ENCODE measurements at regions not wholly inside any gene's neighbourhood (a gene's known extent, or its start where the extent isn't known, plus 50 kb on each side); places are given as distances from the start of the nearest gene placed in this dataset.

- Histone ChIP-seq H3K27me3 (ENCODE audit: control insufficient read depth in 5 of 5, insufficient read depth in 4 of 5, low read length in 5 of 5) (peaks cover 0 to 8% (median 5%) of the 10 kb centered on the region in 5 donors), H3K9ac (ENCODE audit: low read length in 5 of 5) (no peak overlapping the region), H3K4me3 (ENCODE audit: low read depth in 1 of 5, low read length in 5 of 5) (no peak overlapping the region), H3K4me1 (ENCODE audit: control insufficient read depth in 5 of 5, insufficient read depth in 5 of 5, low read length in 5 of 5) (no peaks in the 10 kb centered on the region), H3K27ac (ENCODE audit: low read depth, low read length) (no peak overlapping the region), H3K9me3 (ENCODE audit: control insufficient read depth in 5 of 5, low read length in 5 of 5) (no peaks in the 10 kb centered on the region), H3K36me3 (ENCODE audit: control insufficient read depth in 5 of 5, insufficient read depth in 5 of 5, low read length in 5 of 5) (no peaks in the 10 kb centered on the region)
Observed at GRCh38 chrX:30982467-30982866, 89.4 kb downstream of the FTHL17 start.

GRCh38 chrX:30981968-30982367, 89.9 kb downstream of the FTHL17 start:
- Histone ChIP-seq H3K9ac (ENCODE audit: low read length in 5 of 5) (no peak overlapping the region), H3K27me3 (ENCODE audit: control insufficient read depth in 5 of 5, insufficient read depth in 4 of 5, low read length in 5 of 5) (peaks cover 0 to 8% (median 6%) of the 10 kb centered on the region in 5 donors), H3K27ac (ENCODE audit: low read depth, low read length) (no peak overlapping the region), H3K36me3 (ENCODE audit: control insufficient read depth in 5 of 5, insufficient read depth in 5 of 5, low read length in 5 of 5) (no peaks in the 10 kb centered on the region), H3K4me3 (ENCODE audit: low read depth in 1 of 5, low read length in 5 of 5) (no peak overlapping the region), H3K9me3 (ENCODE audit: control insufficient read depth in 5 of 5, low read length in 5 of 5) (no peaks in the 10 kb centered on the region), H3K4me1 (ENCODE audit: control insufficient read depth in 5 of 5, insufficient read depth in 5 of 5, low read length in 5 of 5) (no peaks in the 10 kb centered on the region)

- no peaks in the 10 kb centered on the region for H3K4me1 ChIP-seq (ENCODE audit: control insufficient read depth in 5 of 5, insufficient read depth in 5 of 5, low read length in 5 of 5)
- H3K27me3 ChIP-seq (ENCODE audit: control insufficient read depth in 5 of 5, insufficient read depth in 4 of 5, low read length in 5 of 5): peaks cover 0 to 7% (median 0%) of the 10 kb centered on the region in 5 donors
- H3K4me3 ChIP-seq (ENCODE audit: low read depth in 1 of 5, low read length in 5 of 5): no peak overlapping the region
- no peak overlapping the region for H3K27ac ChIP-seq (ENCODE audit: low read depth, low read length)
- H3K36me3 ChIP-seq (ENCODE audit: control insufficient read depth in 5 of 5, insufficient read depth in 5 of 5, low read length in 5 of 5): no peaks in the 10 kb centered on the region
- H3K9me3 ChIP-seq (ENCODE audit: control insufficient read depth in 5 of 5, low read length in 5 of 5): peaks cover 0 to 2% (median 0%) of the 10 kb centered on the region in 5 donors
- no peak overlapping the region for H3K9ac ChIP-seq (ENCODE audit: low read length in 5 of 5)
Observed at GRCh38 chrX:30979271-30979670, 90.2 kb upstream of the TAB3 start.

GRCh38 chrX:30975467-30975866, 86.4 kb upstream of the TAB3 start:
- Histone ChIP-seq H3K27ac (ENCODE audit: low read depth, low read length) (no peak overlapping the region), H3K36me3 (ENCODE audit: control insufficient read depth in 5 of 5, insufficient read depth in 5 of 5, low read length in 5 of 5) (no peaks in the 10 kb centered on the region), H3K4me3 (ENCODE audit: low read depth in 1 of 5, low read length in 5 of 5) (no peak overlapping the region), H3K9me3 (ENCODE audit: control insufficient read depth in 5 of 5, low read length in 5 of 5) (peaks cover 0 to 2% (median 0%) of the 10 kb centered on the region in 5 donors), H3K4me1 (ENCODE audit: control insufficient read depth in 5 of 5, insufficient read depth in 5 of 5, low read length in 5 of 5) (peaks cover 0 to 5% (median 0%) of the 10 kb centered on the region in 5 donors), H3K9ac (ENCODE audit: low read length in 5 of 5) (no peak overlapping the region), H3K27me3 (ENCODE audit: control insufficient read depth in 5 of 5, insufficient read depth in 4 of 5, low read length in 5 of 5) (peaks cover 0 to 10% (median 2%) of the 10 kb centered on the region in 5 donors)

- H3K27me3 ChIP-seq (ENCODE audit: control insufficient read depth in 5 of 5, insufficient read depth in 4 of 5, low read length in 5 of 5): peaks cover 0 to 12% (median 3%) of the 10 kb centered on the region in 5 donors
- peaks cover 0 to 5% (median 0%) of the 10 kb centered on the region in 5 donors for H3K4me1 ChIP-seq (ENCODE audit: control insufficient read depth in 5 of 5, insufficient read depth in 5 of 5, low read length in 5 of 5)
- H3K9me3 ChIP-seq (ENCODE audit: control insufficient read depth in 5 of 5, low read length in 5 of 5): peaks cover 0 to 2% (median 0%) of the 10 kb centered on the region in 5 donors
- H3K27ac ChIP-seq (ENCODE audit: low read depth, low read length): no peak overlapping the region
- no peak overlapping the region for H3K9ac ChIP-seq (ENCODE audit: low read length in 5 of 5)
- H3K36me3 ChIP-seq (ENCODE audit: control insufficient read depth in 5 of 5, insufficient read depth in 5 of 5, low read length in 5 of 5): no peaks in the 10 kb centered on the region
- no peak overlapping the region for H3K4me3 ChIP-seq (ENCODE audit: low read depth in 1 of 5, low read length in 5 of 5)
Observed at GRCh38 chrX:30973784-30974427, 84.9 kb upstream of the TAB3 start.

GRCh38 chrX:30971774-30972603, 82.9 kb upstream of the TAB3 start:
- no peak overlapping the region for H3K9ac ChIP-seq (ENCODE audit: low read length in 5 of 5)

GRCh38 chrX:30967516-30967915, 78.5 kb upstream of the TAB3 start:
- no peak overlapping the region for H3K9ac ChIP-seq (ENCODE audit: low read length in 5 of 5)
- H3K27ac ChIP-seq (ENCODE audit: low read depth, low read length): no peak overlapping the region
- no peak overlapping the region for H3K4me3 ChIP-seq (ENCODE audit: low read depth in 1 of 5, low read length in 5 of 5)
- H3K4me1 ChIP-seq (ENCODE audit: control insufficient read depth in 5 of 5, insufficient read depth in 5 of 5, low read length in 5 of 5): peaks cover 0 to 5% (median 0%) of the 10 kb centered on the region in 5 donors
- no peaks in the 10 kb centered on the region for H3K36me3 ChIP-seq (ENCODE audit: control insufficient read depth in 5 of 5, insufficient read depth in 5 of 5, low read length in 5 of 5)
- H3K27me3 ChIP-seq (ENCODE audit: control insufficient read depth in 5 of 5, insufficient read depth in 4 of 5, low read length in 5 of 5): peaks cover 0 to 11% (median 7%) of the 10 kb centered on the region in 5 donors
- H3K9me3 ChIP-seq (ENCODE audit: control insufficient read depth in 5 of 5, low read length in 5 of 5): no peaks in the 10 kb centered on the region

More at GRCh38 chrX:30971774-30972603, 82.9 kb upstream of the TAB3 start:
- Histone ChIP-seq H3K4me3 (ENCODE audit: low read depth in 1 of 5, low read length in 5 of 5) (peak overlapping the region; percentile 11 to 49 (median 31)), H3K36me3 (ENCODE audit: control insufficient read depth in 5 of 5, insufficient read depth in 5 of 5, low read length in 5 of 5) (no peaks in the 10 kb centered on the region), H3K9me3 (ENCODE audit: control insufficient read depth in 5 of 5, low read length in 5 of 5) (peaks cover 0 to 2% (median 0%) of the 10 kb centered on the region in 5 donors), H3K27me3 (ENCODE audit: control insufficient read depth in 5 of 5, insufficient read depth in 4 of 5, low read length in 5 of 5) (peaks cover 0 to 10% (median 7%) of the 10 kb centered on the region in 5 donors), H3K4me1 (ENCODE audit: control insufficient read depth in 5 of 5, insufficient read depth in 5 of 5, low read length in 5 of 5) (peaks cover 0 to 5% (median 0%) of the 10 kb centered on the region in 5 donors), H3K27ac (ENCODE audit: low read depth, low read length) (no peak overlapping the region)

GRCh38 chrX:30965767-30966166, 76.7 kb upstream of the TAB3 start:
- Histone ChIP-seq H3K36me3 (ENCODE audit: control insufficient read depth in 5 of 5, insufficient read depth in 5 of 5, low read length in 5 of 5) (no peaks in the 10 kb centered on the region), H3K27me3 (ENCODE audit: control insufficient read depth in 5 of 5, insufficient read depth in 4 of 5, low read length in 5 of 5) (peaks cover 0 to 11% (median 7%) of the 10 kb centered on the region in 5 donors), H3K4me3 (ENCODE audit: low read depth in 1 of 5, low read length in 5 of 5) (no peak overlapping the region), H3K9me3 (ENCODE audit: control insufficient read depth in 5 of 5, low read length in 5 of 5) (no peaks in the 10 kb centered on the region), H3K27ac (ENCODE audit: low read depth, low read length) (no peak overlapping the region), H3K9ac (ENCODE audit: low read length in 5 of 5) (no peak overlapping the region), H3K4me1 (ENCODE audit: control insufficient read depth in 5 of 5, insufficient read depth in 5 of 5, low read length in 5 of 5) (no peaks in the 10 kb centered on the region)

GRCh38 chrX:30961387-30962174, 72.5 kb upstream of the TAB3 start:
- Histone ChIP-seq H3K27me3 (ENCODE audit: control insufficient read depth in 5 of 5, insufficient read depth in 4 of 5, low read length in 5 of 5) (peaks cover 0 to 13% (median 0%) of the 10 kb centered on the region in 5 donors), H3K36me3 (ENCODE audit: control insufficient read depth in 5 of 5, insufficient read depth in 5 of 5, low read length in 5 of 5) (no peaks in the 10 kb centered on the region), H3K27ac (ENCODE audit: low read depth, low read length) (no peak overlapping the region), H3K9ac (ENCODE audit: low read length in 5 of 5) (no peak overlapping the region), H3K9me3 (ENCODE audit: control insufficient read depth in 5 of 5, low read length in 5 of 5) (no peaks in the 10 kb centered on the region), H3K4me3 (ENCODE audit: low read depth in 1 of 5, low read length in 5 of 5) (no peak overlapping the region), H3K4me1 (ENCODE audit: control insufficient read depth in 5 of 5, insufficient read depth in 5 of 5, low read length in 5 of 5) (no peaks in the 10 kb centered on the region)
